Muscle of back (tissue), 3 donors: ENCODE measurements at regions not wholly inside any gene's neighbourhood (a gene's known extent, or its start where the extent isn't known, plus 50 kb on each side); places are given as distances from the start of the nearest gene placed in this dataset.
"Not testable (repeated sequence)": the region's sequence is repeated elsewhere in the genome, so short reads cannot be mapped to it uniquely, and the experiment has no call there.

Experiments
- DNase-seq, 3 donors: peaks; one replicate each; pipeline versions ENCODE4 v3.0.0 to v3.0.0-alpha.2; 2013

GRCh38 chr2:52017646-52018235 is 985.8 kb upstream of the NRXN1 start:
- no peak for DNase-seq

- DNase-seq, result not testable (repeated sequence)
Measured at GRCh38 chr2:52006821-52007366, 975.0 kb upstream of the NRXN1 start.

- no peak for DNase-seq
Measured at GRCh38 chr2:52000151-52000855, 968.4 kb upstream of the NRXN1 start.

GRCh38 chr2:51998890-51999289 is 967.0 kb upstream of the NRXN1 start:
- DNase-seq, result no peak

- DNase-seq, result no peak
Measured at GRCh38 chr2:51997571-51997970, 965.6 kb upstream of the NRXN1 start.

GRCh38 chr2:51995293-51995692 is 963.4 kb upstream of the NRXN1 start:
- DNase-seq, result peak; percentile 9 to 89 (median 27)

- no peak for DNase-seq
Measured at GRCh38 chr2:51994123-51994763, 962.3 kb upstream of the NRXN1 start.

- no peak for DNase-seq
Measured at GRCh38 chr2:51990684-51991083, 958.8 kb upstream of the NRXN1 start.

GRCh38 chr2:51986101-51986500 is 954.2 kb upstream of the NRXN1 start:
- DNase-seq, result peak in 2 of 3 donors; percentile 17 to 34

- DNase-seq, result peak; percentile 21 to 52 (median 34)
Measured at GRCh38 chr2:51981783-51982182, 949.9 kb upstream of the NRXN1 start.

GRCh38 chr2:51976623-51977022 is 944.7 kb upstream of the NRXN1 start:
- DNase-seq, result no peak

GRCh38 chr2:51971136-51971535 is 939.2 kb upstream of the NRXN1 start:
- no peak for DNase-seq

- no peak for DNase-seq
Measured at GRCh38 chr2:51969347-51969746, 937.4 kb upstream of the NRXN1 start.

- DNase-seq, result no peak
Measured at GRCh38 chr2:51960841-51961335, 929.0 kb upstream of the NRXN1 start.

GRCh38 chr2:51960281-51960680 is 928.3 kb upstream of the NRXN1 start:
- no peak for DNase-seq

GRCh38 chr2:51959696-51960095 is 927.8 kb upstream of the NRXN1 start:
- no peak for DNase-seq

- DNase-seq, result peak in 1 of 3 donors; percentile 45
Measured at GRCh38 chr2:51953931-51954330, 922.0 kb upstream of the NRXN1 start.

- no peak for DNase-seq
Measured at GRCh38 chr2:51921076-51921475, 889.1 kb upstream of the NRXN1 start.

GRCh38 chr2:51920509-51920908 is 888.6 kb upstream of the NRXN1 start:
- no peak for DNase-seq

- peak; percentile 3 to 42 (median 34) for DNase-seq
Measured at GRCh38 chr2:51919395-51919794, 887.5 kb upstream of the NRXN1 start.

- DNase-seq, result peak in 1 of 3 donors; percentile 60
Measured at GRCh38 chr2:51918113-51918512, 886.2 kb upstream of the NRXN1 start.

GRCh38 chr2:51903728-51904127 is 871.8 kb upstream of the NRXN1 start:
- no peak for DNase-seq

GRCh38 chr2:51899643-51900042 is 867.7 kb upstream of the NRXN1 start:
- DNase-seq, result no peak
